ENCODE measurements at regions not wholly inside any gene's neighbourhood (a gene's known extent, or its start where the extent isn't known, plus 50 kb on each side); places are given as distances from the start of the nearest gene placed in this dataset.
"Not testable (repeated sequence)": the region's sequence is repeated elsewhere in the genome, so short reads cannot be mapped to it uniquely, and the experiment has no call there.

GRCh38 chr22:25301912-25302311 is 82.5 kb downstream of the CRYBB2 start:
- TF ChIP-seq CTCF, POLR2A (IDR thresholded peaks at IDR 0.05): not testable (repeated sequence)
